ENCODE measurements at regions not wholly inside any gene's neighbourhood (a gene's known extent, or its start where the extent isn't known, plus 50 kb on each side); places are given as distances from the start of the nearest gene placed in this dataset.

DNA sequence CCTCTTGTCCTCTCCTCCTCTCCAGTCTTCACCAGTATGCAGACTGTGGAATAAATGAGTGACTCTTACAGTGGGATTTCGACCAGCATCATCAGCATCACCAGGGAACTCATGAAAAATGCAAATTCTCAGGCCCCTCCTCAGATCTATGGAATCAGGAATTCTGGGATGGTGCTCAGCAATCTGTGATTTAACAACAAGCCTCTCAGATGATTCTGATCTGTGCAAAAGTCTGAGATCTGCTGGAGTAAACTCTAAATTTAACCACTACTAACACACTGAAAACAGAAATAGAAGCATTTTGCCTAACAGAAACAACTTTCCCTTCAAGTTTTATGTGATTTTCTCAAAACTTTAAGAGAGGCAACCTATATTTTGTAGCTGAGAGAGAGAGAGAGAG is 124.8 kb upstream of the FAM3C start:
- H3K4me3 ChIP-seq (ENCODE audit: low read length): no peak overlapping the region
- H3K27me3 ChIP-seq (ENCODE audit: control insufficient read depth, insufficient read depth, low read length): no peaks in the 10 kb centered on the region
- no peak overlapping the region for H3K27ac ChIP-seq (ENCODE audit: low read depth, low read length)

DNA sequence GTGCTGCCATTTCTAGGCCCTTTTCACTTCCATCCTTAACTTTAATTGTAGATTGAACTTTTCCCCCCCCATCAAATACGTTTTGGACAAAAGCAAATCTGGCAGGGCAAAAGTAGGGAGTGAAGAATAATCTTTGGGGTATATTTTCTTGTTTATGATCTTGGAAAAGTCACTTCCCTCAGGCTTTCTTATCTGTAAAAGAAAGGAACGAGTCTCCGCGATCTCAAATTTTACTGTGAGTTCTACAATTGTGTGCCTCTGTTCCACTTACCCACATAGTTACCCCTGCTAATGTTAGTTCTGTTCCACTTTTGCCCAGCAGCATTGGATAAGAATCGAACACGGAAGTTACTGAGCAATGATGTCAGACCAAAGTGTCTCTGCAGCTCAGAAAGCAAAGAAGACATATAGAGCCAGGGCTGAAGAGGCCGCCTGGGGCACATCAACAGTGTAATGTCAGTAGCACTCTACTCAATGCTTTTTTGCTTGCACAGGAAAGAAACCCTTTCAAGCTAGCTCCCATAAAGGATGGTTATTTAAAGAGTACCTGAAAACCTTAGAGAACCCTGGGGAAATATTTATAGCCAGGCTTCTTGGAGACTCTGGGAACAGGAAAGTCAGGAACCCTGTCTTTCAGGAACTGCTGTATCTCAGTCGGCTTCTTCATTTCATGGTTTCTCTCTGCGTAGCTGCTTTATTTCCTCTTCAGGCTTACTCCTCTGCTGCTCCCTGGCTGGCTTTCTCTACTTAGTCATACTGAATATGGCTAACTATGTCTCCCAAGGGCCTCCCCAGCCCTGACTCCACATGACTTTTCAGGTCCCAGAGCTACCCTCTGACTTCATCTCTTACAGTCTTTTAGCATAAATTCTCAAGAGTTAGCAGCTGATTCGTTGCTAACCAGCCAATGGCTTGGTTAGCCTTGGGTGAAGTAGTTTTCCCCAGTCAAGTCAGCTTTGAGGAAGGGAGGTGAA is 123.7 kb upstream of the FAM3C start:
- H3K27ac ChIP-seq (ENCODE audit: low read depth, low read length): peak overlapping the region; percentile 60

More for the DNA sequence above, 124.8 kb upstream of the FAM3C start:
- no peaks in the 10 kb centered on the region for H3K36me3 ChIP-seq (ENCODE audit: control insufficient read depth, insufficient read depth, low read length)
- H3K9ac ChIP-seq (ENCODE audit: low read length): no peak overlapping the region
- H3K4me1 ChIP-seq (ENCODE audit: control insufficient read depth, insufficient read depth, low read length): peaks cover 29% of the 10 kb centered on the region

DNA sequence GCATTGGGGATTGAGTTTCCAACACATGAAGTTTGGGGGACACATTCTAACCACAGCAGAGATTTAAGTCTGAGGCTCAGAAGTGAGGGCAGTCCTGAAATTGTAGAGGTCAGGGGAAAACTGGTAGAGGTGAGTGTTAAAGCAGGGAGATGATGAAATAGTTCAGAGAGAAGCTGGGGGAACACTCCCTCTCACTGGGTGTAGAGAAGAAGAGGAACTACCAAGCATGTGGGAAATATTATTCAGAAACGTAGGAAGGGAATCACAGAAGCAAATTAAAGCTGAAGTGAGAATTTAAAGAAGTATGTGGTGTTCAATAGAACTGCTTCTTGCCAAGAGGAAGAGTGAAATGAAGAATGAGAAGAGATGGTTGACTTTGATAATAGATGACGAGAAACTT is 121.5 kb upstream of the FAM3C start:
- H3K4me1 ChIP-seq (ENCODE audit: control insufficient read depth, insufficient read depth, low read length): peaks cover 22% of the 10 kb centered on the region
- no peak overlapping the region for H3K27ac ChIP-seq (ENCODE audit: low read depth, low read length)

More for the DNA sequence above, 123.7 kb upstream of the FAM3C start:
- Histone ChIP-seq H3K4me3 (ENCODE audit: low read length) (no peak overlapping the region), H3K27me3 (ENCODE audit: control insufficient read depth, insufficient read depth, low read length) (no peaks in the 10 kb centered on the region), H3K36me3 (ENCODE audit: control insufficient read depth, insufficient read depth, low read length) (no peaks in the 10 kb centered on the region), H3K4me1 (ENCODE audit: control insufficient read depth, insufficient read depth, low read length) (peaks cover 22% of the 10 kb centered on the region), H3K9ac (ENCODE audit: low read length) (no peak overlapping the region)

GRCh38 chr7:121516821-121517220 is 120.7 kb upstream of the FAM3C start:
- Histone ChIP-seq H3K27ac (ENCODE audit: low read depth, low read length) (peak overlapping the region; percentile 30), H3K36me3 (ENCODE audit: control insufficient read depth, insufficient read depth, low read length) (no peaks in the 10 kb centered on the region), H3K4me3 (ENCODE audit: low read length) (no peak overlapping the region), H3K4me1 (ENCODE audit: control insufficient read depth, insufficient read depth, low read length) (peaks cover 18% of the 10 kb centered on the region), H3K9ac (ENCODE audit: low read length) (no peak overlapping the region), H3K27me3 (ENCODE audit: control insufficient read depth, insufficient read depth, low read length) (no peaks in the 10 kb centered on the region)

More for the DNA sequence above, 121.5 kb upstream of the FAM3C start:
- no peak overlapping the region for H3K9ac ChIP-seq (ENCODE audit: low read length)
- no peaks in the 10 kb centered on the region for H3K36me3 ChIP-seq (ENCODE audit: control insufficient read depth, insufficient read depth, low read length)
- H3K27me3 ChIP-seq (ENCODE audit: control insufficient read depth, insufficient read depth, low read length): no peaks in the 10 kb centered on the region
- H3K4me3 ChIP-seq (ENCODE audit: low read length): no peak overlapping the region

GRCh38 chr7:121515630-121516401 is 119.7 kb upstream of the FAM3C start:
- H3K4me3 ChIP-seq (ENCODE audit: low read length): no peak overlapping the region
- no peaks in the 10 kb centered on the region for H3K27me3 ChIP-seq (ENCODE audit: control insufficient read depth, insufficient read depth, low read length)
- H3K36me3 ChIP-seq (ENCODE audit: control insufficient read depth, insufficient read depth, low read length): no peaks in the 10 kb centered on the region
- peaks cover 9% of the 10 kb centered on the region for H3K4me1 ChIP-seq (ENCODE audit: control insufficient read depth, insufficient read depth, low read length)
- no peak overlapping the region for H3K27ac ChIP-seq (ENCODE audit: low read depth, low read length)
- H3K9ac ChIP-seq (ENCODE audit: low read length): no peak overlapping the region

DNA sequence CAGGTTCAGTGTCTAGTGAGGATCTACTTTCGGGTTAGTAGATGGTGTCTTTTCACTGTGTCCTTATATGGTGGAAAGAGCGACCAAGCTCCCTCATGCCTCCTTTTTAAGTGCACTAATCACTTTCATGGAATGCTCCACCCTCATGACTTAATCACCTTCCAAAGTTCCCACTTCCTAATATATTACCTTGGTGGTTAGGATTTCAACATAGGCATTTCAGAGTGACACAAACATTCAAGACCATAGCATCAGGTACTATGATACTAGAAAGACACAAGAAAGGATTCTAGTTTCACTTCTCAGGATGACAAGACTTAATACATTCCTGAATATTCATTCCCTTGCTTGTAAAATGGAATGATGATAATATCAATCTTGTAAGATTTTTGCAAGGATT is 119.1 kb upstream of the FAM3C start:
- Histone ChIP-seq H3K36me3 (ENCODE audit: control insufficient read depth, insufficient read depth, low read length) (no peaks in the 10 kb centered on the region), H3K27me3 (ENCODE audit: control insufficient read depth, insufficient read depth, low read length) (no peaks in the 10 kb centered on the region), H3K4me1 (ENCODE audit: control insufficient read depth, insufficient read depth, low read length) (peaks cover 7% of the 10 kb centered on the region), H3K27ac (ENCODE audit: low read depth, low read length) (no peak overlapping the region), H3K9ac (ENCODE audit: low read length) (no peak overlapping the region), H3K4me3 (ENCODE audit: low read length) (no peak overlapping the region)

DNA sequence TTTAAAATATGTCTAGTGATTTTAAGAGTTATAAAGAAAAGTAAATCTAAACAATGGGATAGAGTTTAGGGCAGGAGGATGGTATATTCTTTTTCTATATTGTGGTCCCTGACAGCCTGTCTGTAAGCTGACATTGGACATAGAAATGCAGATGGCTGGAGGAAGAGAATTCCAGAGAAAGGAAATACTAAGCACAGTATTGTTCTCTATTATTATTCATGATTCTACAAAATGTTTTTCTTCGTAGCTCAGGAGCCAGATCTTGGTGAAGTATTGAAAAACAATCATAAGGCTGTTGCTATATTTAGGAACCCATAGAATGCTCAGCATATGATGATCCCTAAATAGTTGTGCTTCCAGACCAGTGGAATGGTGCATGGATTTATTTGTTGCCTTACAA is 117.0 kb upstream of the FAM3C start:
- Histone ChIP-seq H3K27ac (ENCODE audit: low read depth, low read length) (no peak overlapping the region), H3K4me1 (ENCODE audit: control insufficient read depth, insufficient read depth, low read length) (peaks cover 7% of the 10 kb centered on the region)

DNA sequence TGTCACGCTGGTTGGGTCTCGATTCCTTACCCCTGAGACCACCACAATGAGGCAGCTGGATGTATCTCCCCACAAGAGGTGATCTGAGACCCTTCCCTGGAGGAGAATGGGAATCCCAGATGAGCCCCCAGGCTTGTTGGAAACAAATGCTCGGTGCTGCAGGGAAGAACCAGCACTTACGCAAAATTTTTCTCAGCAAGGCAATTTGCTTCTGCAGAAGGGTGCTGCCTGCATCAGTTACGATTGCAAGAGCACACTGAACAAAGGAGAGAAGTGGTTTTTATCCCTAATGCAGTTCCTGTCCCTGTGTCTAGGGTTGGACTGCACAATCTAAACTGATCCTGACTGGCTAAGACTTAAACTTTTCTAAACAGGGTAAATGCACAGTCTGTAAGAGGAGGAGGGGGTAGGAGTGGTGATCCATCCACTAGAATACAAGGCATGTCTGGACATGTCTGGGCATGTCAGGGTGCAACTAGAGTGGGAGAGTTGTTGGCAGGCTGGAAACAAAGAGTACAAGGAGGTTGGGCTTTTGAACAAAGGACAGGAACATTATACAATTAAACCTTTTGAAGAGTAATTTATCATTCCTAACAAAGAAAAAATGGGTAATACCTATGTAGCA is 114.9 kb upstream of the FAM3C start:
- no peaks in the 10 kb centered on the region for H3K36me3 ChIP-seq (ENCODE audit: control insufficient read depth, insufficient read depth, low read length)
- no peak overlapping the region for H3K9ac ChIP-seq (ENCODE audit: low read length)
- H3K27me3 ChIP-seq (ENCODE audit: control insufficient read depth, insufficient read depth, low read length): no peaks in the 10 kb centered on the region
- H3K27ac ChIP-seq (ENCODE audit: low read depth, low read length): no peak overlapping the region
- no peak overlapping the region for H3K4me3 ChIP-seq (ENCODE audit: low read length)
- peaks cover under 1% of the 10 kb centered on the region for H3K4me1 ChIP-seq (ENCODE audit: control insufficient read depth, insufficient read depth, low read length)

More for the DNA sequence above, 117.0 kb upstream of the FAM3C start:
- H3K4me3 ChIP-seq (ENCODE audit: low read length): no peak overlapping the region
- no peak overlapping the region for H3K9ac ChIP-seq (ENCODE audit: low read length)
- no peaks in the 10 kb centered on the region for H3K36me3 ChIP-seq (ENCODE audit: control insufficient read depth, insufficient read depth, low read length)
- H3K27me3 ChIP-seq (ENCODE audit: control insufficient read depth, insufficient read depth, low read length): no peaks in the 10 kb centered on the region

DNA sequence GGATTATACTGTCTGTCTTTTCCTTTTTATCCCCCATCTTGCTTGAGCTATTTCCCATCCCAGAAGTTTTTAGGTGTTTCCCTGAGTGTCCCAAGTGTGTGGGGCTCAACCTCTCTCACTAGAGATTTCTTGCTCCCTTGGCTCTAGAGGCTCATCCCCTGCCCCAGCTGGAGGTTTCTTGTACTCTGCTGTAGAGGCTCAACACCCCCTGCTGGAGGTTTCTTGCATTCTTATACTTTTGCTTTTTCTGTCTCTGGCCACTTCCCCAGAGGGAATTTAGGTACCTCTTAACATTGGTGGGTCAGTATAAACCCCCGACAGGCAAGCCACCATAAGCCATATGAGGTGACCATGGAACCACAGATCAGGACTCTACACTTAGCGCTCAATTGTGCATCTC is 114.2 kb upstream of the FAM3C start:
- Histone ChIP-seq H3K9ac (ENCODE audit: low read length) (no peak overlapping the region), H3K27me3 (ENCODE audit: control insufficient read depth, insufficient read depth, low read length) (no peaks in the 10 kb centered on the region), H3K4me1 (ENCODE audit: control insufficient read depth, insufficient read depth, low read length) (no peaks in the 10 kb centered on the region), H3K27ac (ENCODE audit: low read depth, low read length) (no peak overlapping the region), H3K36me3 (ENCODE audit: control insufficient read depth, insufficient read depth, low read length) (no peaks in the 10 kb centered on the region), H3K4me3 (ENCODE audit: low read length) (no peak overlapping the region)

GRCh38 chr7:121505540-121506182 is 109.6 kb upstream of the FAM3C start:
- no peaks in the 10 kb centered on the region for H3K36me3 ChIP-seq (ENCODE audit: control insufficient read depth, insufficient read depth, low read length)
- H3K9ac ChIP-seq (ENCODE audit: low read length): no peak overlapping the region
- H3K27ac ChIP-seq (ENCODE audit: low read depth, low read length): no peak overlapping the region
- no peak overlapping the region for H3K4me3 ChIP-seq (ENCODE audit: low read length)
- H3K4me1 ChIP-seq (ENCODE audit: control insufficient read depth, insufficient read depth, low read length): no peaks in the 10 kb centered on the region
- H3K27me3 ChIP-seq (ENCODE audit: control insufficient read depth, insufficient read depth, low read length): no peaks in the 10 kb centered on the region

DNA sequence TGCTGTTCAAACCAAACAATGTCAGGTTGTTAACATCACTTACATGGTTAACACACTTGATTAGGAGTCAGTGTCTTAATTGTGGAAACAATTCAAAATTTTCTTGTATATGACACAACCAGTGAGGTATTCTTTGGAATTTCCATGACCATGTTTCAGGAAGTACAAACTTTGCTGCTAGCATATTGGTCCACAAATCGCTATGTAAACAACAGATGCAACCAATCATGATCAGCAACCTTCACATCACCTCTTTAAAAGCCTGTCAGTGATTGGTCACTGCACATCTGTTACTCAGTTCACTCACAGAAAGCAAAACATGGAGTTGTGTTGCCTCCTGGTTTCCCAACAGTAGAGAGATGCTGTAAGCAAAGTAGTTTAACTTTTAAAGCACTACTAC is 108.9 kb upstream of the FAM3C start:
- Histone ChIP-seq H3K4me1 (ENCODE audit: control insufficient read depth, insufficient read depth, low read length) (no peaks in the 10 kb centered on the region), H3K27ac (ENCODE audit: low read depth, low read length) (no peak overlapping the region)

GRCh38 chr7:121504482-121504881 is 108.4 kb upstream of the FAM3C start:
- Histone ChIP-seq H3K27me3 (ENCODE audit: control insufficient read depth, insufficient read depth, low read length) (no peaks in the 10 kb centered on the region), H3K27ac (ENCODE audit: low read depth, low read length) (no peak overlapping the region), H3K4me1 (ENCODE audit: control insufficient read depth, insufficient read depth, low read length) (no peaks in the 10 kb centered on the region), H3K36me3 (ENCODE audit: control insufficient read depth, insufficient read depth, low read length) (no peaks in the 10 kb centered on the region), H3K4me3 (ENCODE audit: low read length) (no peak overlapping the region), H3K9ac (ENCODE audit: low read length) (no peak overlapping the region)

More for the DNA sequence above, 108.9 kb upstream of the FAM3C start:
- H3K4me3 ChIP-seq (ENCODE audit: low read length): no peak overlapping the region
- H3K9ac ChIP-seq (ENCODE audit: low read length): no peak overlapping the region
- H3K36me3 ChIP-seq (ENCODE audit: control insufficient read depth, insufficient read depth, low read length): no peaks in the 10 kb centered on the region
- H3K27me3 ChIP-seq (ENCODE audit: control insufficient read depth, insufficient read depth, low read length): no peaks in the 10 kb centered on the region
